ENCODE measurements at regions not wholly inside any gene's neighbourhood (a gene's known extent, or its start where the extent isn't known, plus 50 kb on each side); places are given as distances from the start of the nearest gene placed in this dataset.
"Not testable (repeated sequence)": the region's sequence is repeated elsewhere in the genome, so short reads cannot be mapped to it uniquely, and the experiment has no call there.

DNA sequence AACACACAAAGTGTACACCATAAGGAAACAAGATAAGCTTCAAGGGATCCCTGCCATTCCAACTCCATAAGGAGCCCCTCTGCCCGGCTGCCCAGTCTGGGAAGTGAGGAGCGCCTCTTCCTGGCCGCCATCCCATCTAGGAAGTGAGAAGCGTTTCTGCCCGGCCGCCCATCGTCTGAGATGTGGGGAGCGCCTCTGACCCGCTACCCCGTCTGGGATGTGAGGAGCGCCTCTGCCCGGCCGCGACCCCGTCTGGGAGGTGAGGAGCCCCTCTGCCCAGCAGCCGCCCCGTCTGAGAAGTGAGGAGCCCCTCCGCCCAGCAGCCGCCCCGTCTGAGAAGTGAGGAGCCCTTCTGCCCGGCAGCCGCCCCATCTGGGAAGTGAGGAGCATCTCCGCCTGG, 51.8 kb upstream of the KLHL4 start:
- DNase-seq: peak in 1 of 10 donors; percentile 68
- intact Hi-C loops (cut with DNase I): not testable (repeated sequence)

Data from posterior cingulate gyrus (tissue), 11 donors.